Activated CD8-positive, alpha-beta T cell treated with anti-CD3 and anti-CD28 coated beads, Interleukin-2, amount 10 ng/mL, durations not matched to agents 7 days and 5 days (primary cell): ENCODE measurements at regions not wholly inside any gene's neighbourhood (a gene's known extent, or its start where the extent isn't known, plus 50 kb on each side); places are given as distances from the start of the nearest gene placed in this dataset.

ENCODE experiments used
- ATAC-seq: fragments of 150-1000 bp; cut with Tn5 transposase; one replicate; pipeline ENCODE4 v1.10.0; 2021; ENCODE audit warnings: moderate library complexity
- CTCF ChIA-PET: fragments of 350-600 bp; sonication (Branson Sonifier 250); formaldehyde crosslinking; loops from one replicate; lab custom pipeline; 2021; ENCODE audit warnings: antibody characterized with exemption; lab: Charles Lee
- POLR2A ChIA-PET: fragments of 350-600 bp; sonication (Branson Sonifier 250); formaldehyde crosslinking; loops from one replicate; lab custom pipeline; 2021; ENCODE audit warnings: antibody characterized with exemption; lab: Charles Lee
- DNase-seq: peaks from one replicate; pipeline ENCODE4 v3.0.0-alpha.2; 2020
- H3K27ac Mint-ChIP-seq: one replicate; pipeline ENCODE4 v1.8.0; 2021; ENCODE audit warnings: mild to moderate bottlenecking, mixed read lengths
- H3K27me3 Mint-ChIP-seq: one replicate; pipeline ENCODE4 v1.8.0; 2021; ENCODE audit warnings: low read depth, mixed read lengths
- H3K36me3 Mint-ChIP-seq: one replicate; pipeline ENCODE4 v1.8.0; 2021; ENCODE audit warnings: low read depth, mixed read lengths
- H3K4me1 Mint-ChIP-seq: one replicate; pipeline ENCODE4 v1.8.0; 2021; ENCODE audit warnings: low read depth, mixed read lengths
- H3K4me3 Mint-ChIP-seq: one replicate; pipeline ENCODE4 v1.8.0; 2021; ENCODE audit warnings: mild to moderate bottlenecking, mixed read lengths
- H3K9me3 Mint-ChIP-seq: one replicate; pipeline ENCODE4 v1.8.0; 2022; ENCODE audit warnings: mixed read lengths; ENCODE audit not compliant: insufficient read depth

DNA sequence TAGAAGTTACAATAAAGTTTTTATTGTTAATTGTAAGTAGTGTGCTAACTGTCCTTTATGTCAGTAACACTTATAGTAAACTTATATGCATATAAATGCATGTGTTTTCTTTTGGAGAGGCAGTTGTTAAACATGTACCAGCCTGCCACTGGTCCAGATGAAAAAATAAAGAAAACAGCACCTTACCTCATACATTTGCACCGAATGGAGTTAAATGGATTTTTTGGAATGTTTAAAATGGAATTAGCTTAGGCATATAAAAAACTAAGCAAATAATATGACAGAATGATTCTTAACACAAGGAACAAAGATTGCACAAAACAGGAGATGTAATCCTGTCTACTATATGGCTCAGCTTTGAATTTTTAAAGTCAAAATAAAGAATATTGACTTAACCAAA, 50.2 kb upstream of the ALDH1A3 start:
- Mint-ChIP-seq H3K4me3 (no peak overlapping the region), H3K36me3 (no peaks in the 10 kb centered on the region), H3K27me3 (peaks cover 11% of the 10 kb centered on the region), H3K4me1 (no peaks in the 10 kb centered on the region), H3K27ac (no peak overlapping the region), H3K9me3 (no peaks in the 10 kb centered on the region)
- CTCF ChIA-PET = no interaction called here
- ATAC-seq = no peak
- DNase-seq = no peak
- POLR2A ChIA-PET = no interaction called here
